ENCODE measurements at regions not wholly inside any gene's neighbourhood (a gene's known extent, or its start where the extent isn't known, plus 50 kb on each side); places are given as distances from the start of the nearest gene placed in this dataset.

DNA sequence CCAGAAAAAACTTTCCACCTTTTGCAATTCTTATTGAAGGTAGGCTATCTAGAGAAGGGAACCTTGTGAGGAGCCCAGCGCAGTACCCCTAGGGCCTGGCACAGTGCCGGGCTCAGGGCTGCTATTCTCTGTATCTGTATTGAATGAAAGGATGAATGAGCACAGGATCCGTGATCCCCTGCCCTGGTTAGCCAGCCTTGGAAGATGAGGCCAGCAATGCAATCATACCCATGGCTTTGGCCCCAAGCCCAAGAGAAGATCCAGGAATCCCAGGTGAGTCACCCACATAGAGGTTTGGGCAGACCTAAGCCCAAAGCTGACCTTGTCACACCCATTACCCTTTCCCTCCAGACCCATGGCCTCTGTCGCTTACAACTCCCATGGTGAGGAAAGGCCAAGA is 92.5 kb upstream of the CD82 start:
- Histone ChIP-seq H3K9ac (ENCODE audit: low read length) (no peak overlapping the region), H3K79me2 (ENCODE audit: insufficient read depth, low read length) (no peaks in the 10 kb centered on the region), H3K9me2 (ENCODE audit: insufficient read depth) (no peaks in the 10 kb centered on the region), H4K20me1 (ENCODE audit: insufficient read depth) (no peaks in the 10 kb centered on the region), H3K4me2 (ENCODE audit: low read length) (no peak overlapping the region), H3K27me3 (ENCODE audit: insufficient read depth, low read length) (peaks cover 11% of the 10 kb centered on the region; the same call in 1 of the 2 replicates), H3K36me3 (ENCODE audit: control insufficient read depth in 1 of 2, insufficient read depth in 2 of 2, low read length in 2 of 2) (no peaks in the 10 kb centered on the region), H3K9me3 (ENCODE audit: control insufficient read depth in 1 of 2, insufficient read depth in 1 of 2, low read depth in 1 of 2, low read length in 2 of 2) (no peaks in the 10 kb centered on the region), H3K4me1 (ENCODE audit: control insufficient read depth in 1 of 2, insufficient read depth in 2 of 2, low read length in 2 of 2) (no peaks in the 10 kb centered on the region), H2AFZ (ENCODE audit: low read depth, low read length, poor library complexity, severe bottlenecking) (no peak overlapping the region), H3K27ac (ENCODE audit: low read depth, low read length) (no peak overlapping the region), H3K4me3 (replicated peaks in 1 of 2; ENCODE audit: low read depth in 1 of 2, low read length in 2 of 2) (no peak overlapping the region)
- BruUV-seq (replicated peaks) = no TSS peak
- RAD21 ChIA-PET (ENCODE audit: low non-redundant PET in 1 of 2, low total read pairs in 2 of 2, uncharacterized antibody in 2 of 2, unreplicated experiment in 2 of 2) = no interaction called here
- CTCF ChIA-PET = no interaction called here
- POLR2A ChIA-PET = no interaction called here
- ATAC-seq (no peak), DNase-seq (ENCODE audit: low read depth, low spot score) (no peak)
- no peak for TF ChIP-seq ELF1 (IDR thresholded peaks at IDR 0.05; ENCODE audit: borderline replicate concordance, low read depth)
- TF ChIP-seq, protein P1, sequence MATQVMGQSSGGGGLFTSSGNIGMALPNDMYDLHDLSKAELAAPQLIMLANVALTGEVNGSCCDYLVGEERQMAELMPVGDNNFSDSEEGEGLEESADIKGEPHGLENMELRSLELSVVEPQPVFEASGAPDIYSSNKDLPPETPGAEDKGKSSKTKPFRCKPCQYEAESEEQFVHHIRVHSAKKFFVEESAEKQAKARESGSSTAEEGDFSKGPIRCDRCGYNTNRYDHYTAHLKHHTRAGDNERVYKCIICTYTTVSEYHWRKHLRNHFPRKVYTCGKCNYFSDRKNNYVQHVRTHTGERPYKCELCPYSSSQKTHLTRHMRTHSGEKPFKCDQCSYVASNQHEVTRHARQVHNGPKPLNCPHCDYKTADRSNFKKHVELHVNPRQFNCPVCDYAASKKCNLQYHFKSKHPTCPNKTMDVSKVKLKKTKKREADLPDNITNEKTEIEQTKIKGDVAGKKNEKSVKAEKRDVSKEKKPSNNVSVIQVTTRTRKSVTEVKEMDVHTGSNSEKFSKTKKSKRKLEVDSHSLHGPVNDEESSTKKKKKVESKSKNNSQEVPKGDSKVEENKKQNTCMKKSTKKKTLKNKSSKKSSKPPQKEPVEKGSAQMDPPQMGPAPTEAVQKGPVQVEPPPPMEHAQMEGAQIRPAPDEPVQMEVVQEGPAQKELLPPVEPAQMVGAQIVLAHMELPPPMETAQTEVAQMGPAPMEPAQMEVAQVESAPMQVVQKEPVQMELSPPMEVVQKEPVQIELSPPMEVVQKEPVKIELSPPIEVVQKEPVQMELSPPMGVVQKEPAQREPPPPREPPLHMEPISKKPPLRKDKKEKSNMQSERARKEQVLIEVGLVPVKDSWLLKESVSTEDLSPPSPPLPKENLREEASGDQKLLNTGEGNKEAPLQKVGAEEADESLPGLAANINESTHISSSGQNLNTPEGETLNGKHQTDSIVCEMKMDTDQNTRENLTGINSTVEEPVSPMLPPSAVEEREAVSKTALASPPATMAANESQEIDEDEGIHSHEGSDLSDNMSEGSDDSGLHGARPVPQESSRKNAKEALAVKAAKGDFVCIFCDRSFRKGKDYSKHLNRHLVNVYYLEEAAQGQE (IDR thresholded peaks at IDR 0.05; ENCODE audit: low read depth) = no peak
- TF ChIP-seq POLR2AphosphoS5 (IDR thresholded peaks at IDR 0.05; ENCODE audit: low read depth, low read length) = no peak
- no peak for TF ChIP-seq SRF (IDR thresholded peaks at IDR 0.05; ENCODE audit: low read depth)
- no peak for TF ChIP-seq SP1 (IDR thresholded peaks at IDR 0.05; ENCODE audit: low read depth)
- no peak for TF ChIP-seq ZNF274 (IDR thresholded peaks at IDR 0.05; ENCODE audit: low read depth, low read length)
- TF ChIP-seq RAD21 (IDR thresholded peaks at IDR 0.05; ENCODE audit: low read depth) = no peak
- intact Hi-C loops (cut with micrococcal nuclease) = no loop called here

- Histone ChIP-seq H3K9ac (ENCODE audit: low read length) (no peak overlapping the region), H3K79me2 (ENCODE audit: insufficient read depth, low read length) (no peaks in the 10 kb centered on the region), H3K27me3 (ENCODE audit: insufficient read depth, low read length) (peaks cover 4% of the 10 kb centered on the region; the same call in 1 of the 2 replicates), H3K36me3 (ENCODE audit: control insufficient read depth in 1 of 2, insufficient read depth in 2 of 2, low read length in 2 of 2) (no peaks in the 10 kb centered on the region), H3K4me1 (ENCODE audit: control insufficient read depth in 1 of 2, insufficient read depth in 2 of 2, low read length in 2 of 2) (no peaks in the 10 kb centered on the region), H3K4me2 (ENCODE audit: low read length) (no peak overlapping the region), H3K4me3 (replicated peaks in 1 of 2; ENCODE audit: low read depth in 1 of 2, low read length in 2 of 2) (no peak overlapping the region), H2AFZ (ENCODE audit: low read depth, low read length, poor library complexity, severe bottlenecking) (no peak overlapping the region), H3K9me3 (ENCODE audit: control insufficient read depth in 1 of 2, insufficient read depth in 1 of 2, low read depth in 1 of 2, low read length in 2 of 2) (no peaks in the 10 kb centered on the region), H4K20me1 (ENCODE audit: insufficient read depth) (no peaks in the 10 kb centered on the region), H3K27ac (ENCODE audit: low read depth, low read length) (no peak overlapping the region), H3K9me2 (ENCODE audit: insufficient read depth) (no peaks in the 10 kb centered on the region)
- intact Hi-C loops (cut with micrococcal nuclease) = no loop called here
- ChIA-PET POLR2A (no interaction called here), RAD21 (ENCODE audit: low non-redundant PET in 1 of 2, low total read pairs in 2 of 2, uncharacterized antibody in 2 of 2, unreplicated experiment in 2 of 2) (no interaction called here), CTCF (no interaction called here)
- no TSS peak for BruUV-seq (replicated peaks)
- no peak for ATAC-seq
- no peak for DNase-seq (ENCODE audit: low read depth, low spot score)
- no peak for TF ChIP-seq POLR2AphosphoS5 (IDR thresholded peaks at IDR 0.05; ENCODE audit: low read depth, low read length)
- no peak for TF ChIP-seq EZH2 (IDR thresholded peaks at IDR 0.05)
- no peak for TF ChIP-seq RAD21 (IDR thresholded peaks at IDR 0.05; ENCODE audit: low read depth)
- no peak for TF ChIP-seq SIN3A (IDR thresholded peaks at IDR 0.05; ENCODE audit: low read depth)
- no peak for TF ChIP-seq JUND (IDR thresholded peaks at IDR 0.05)
- no peak for TF ChIP-seq YY1 (IDR thresholded peaks at IDR 0.05; ENCODE audit: extremely low read depth, insufficient replicate concordance, low read depth, low read length)
- no peak for TF ChIP-seq POLR2A (IDR thresholded peaks at IDR 0.05; ENCODE audit: borderline replicate concordance, extremely low read depth, insufficient read depth, insufficient read length)
- TF ChIP-seq ZNF274 (IDR thresholded peaks at IDR 0.05; ENCODE audit: low read depth, low read length) = no peak
- TF ChIP-seq, protein P2, sequence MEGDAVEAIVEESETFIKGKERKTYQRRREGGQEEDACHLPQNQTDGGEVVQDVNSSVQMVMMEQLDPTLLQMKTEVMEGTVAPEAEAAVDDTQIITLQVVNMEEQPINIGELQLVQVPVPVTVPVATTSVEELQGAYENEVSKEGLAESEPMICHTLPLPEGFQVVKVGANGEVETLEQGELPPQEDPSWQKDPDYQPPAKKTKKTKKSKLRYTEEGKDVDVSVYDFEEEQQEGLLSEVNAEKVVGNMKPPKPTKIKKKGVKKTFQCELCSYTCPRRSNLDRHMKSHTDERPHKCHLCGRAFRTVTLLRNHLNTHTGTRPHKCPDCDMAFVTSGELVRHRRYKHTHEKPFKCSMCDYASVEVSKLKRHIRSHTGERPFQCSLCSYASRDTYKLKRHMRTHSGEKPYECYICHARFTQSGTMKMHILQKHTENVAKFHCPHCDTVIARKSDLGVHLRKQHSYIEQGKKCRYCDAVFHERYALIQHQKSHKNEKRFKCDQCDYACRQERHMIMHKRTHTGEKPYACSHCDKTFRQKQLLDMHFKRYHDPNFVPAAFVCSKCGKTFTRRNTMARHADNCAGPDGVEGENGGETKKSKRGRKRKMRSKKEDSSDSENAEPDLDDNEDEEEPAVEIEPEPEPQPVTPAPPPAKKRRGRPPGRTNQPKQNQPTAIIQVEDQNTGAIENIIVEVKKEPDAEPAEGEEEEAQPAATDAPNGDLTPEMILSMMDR (IDR thresholded peaks at IDR 0.05 in 2 of 3, conservative IDR thresholded peaks at IDR 0.05 in 1 of 3; ENCODE audit: borderline replicate concordance in 1 of 3, insufficient read depth in 1 of 3, low read depth in 2 of 3, low read length in 2 of 3) = no peak
- TF ChIP-seq MAX (IDR thresholded peaks at IDR 0.05) = no peak
- TF ChIP-seq TCF7L2 (IDR thresholded peaks at IDR 0.05; ENCODE audit: borderline replicate concordance, extremely low read depth, insufficient read depth, insufficient read length) = no peak
These were observed 90.8 kb upstream of the CD82 start for GRCh38 chr11:44474702-44475101.

Data from HCT116 (cell line).